ENCODE measurements at regions not wholly inside any gene's neighbourhood (a gene's known extent, or its start where the extent isn't known, plus 50 kb on each side); places are given as distances from the start of the nearest gene placed in this dataset.

GRCh38 chr20:40891351-40891750 is 137.3 kb upstream of the TOP1 start:
- no peak overlapping the region for H3K4me3 Mint-ChIP-seq
- no peaks in the 10 kb centered on the region for H3K36me3 ChIP-seq (ENCODE audit: control insufficient read depth, insufficient read depth, low read length)
- no peaks in the 10 kb centered on the region for H3K4me1 Mint-ChIP-seq
- ATAC-seq (ENCODE audit: low read depth in 2 of 2) (no peak), DNase-seq (no peak)
- no peaks in the 10 kb centered on the region for H3K9me3 ChIP-seq (ENCODE audit: control insufficient read depth in 2 of 2, low read length in 2 of 2)
- no peaks in the 10 kb centered on the region for H3K9me3 Mint-ChIP-seq
- no peak overlapping the region for H3K27ac ChIP-seq (ENCODE audit: insufficient read depth, low read length, poor library complexity, severe bottlenecking)
- no peak overlapping the region for H3K4me3 ChIP-seq (ENCODE audit: low read depth, low read length)
- peaks cover 13% of the 10 kb centered on the region for H3K27me3 Mint-ChIP-seq
- no peaks in the 10 kb centered on the region for H3K36me3 Mint-ChIP-seq
- no peaks in the 10 kb centered on the region for H3K4me1 ChIP-seq (ENCODE audit: control insufficient read depth, insufficient read depth, low read length, poor library complexity, severe bottlenecking)
- no peak overlapping the region for H3K27ac Mint-ChIP-seq
- peaks cover 10% of the 10 kb centered on the region for H3K27me3 ChIP-seq (ENCODE audit: control insufficient read depth, insufficient read depth, low read length)

DNA sequence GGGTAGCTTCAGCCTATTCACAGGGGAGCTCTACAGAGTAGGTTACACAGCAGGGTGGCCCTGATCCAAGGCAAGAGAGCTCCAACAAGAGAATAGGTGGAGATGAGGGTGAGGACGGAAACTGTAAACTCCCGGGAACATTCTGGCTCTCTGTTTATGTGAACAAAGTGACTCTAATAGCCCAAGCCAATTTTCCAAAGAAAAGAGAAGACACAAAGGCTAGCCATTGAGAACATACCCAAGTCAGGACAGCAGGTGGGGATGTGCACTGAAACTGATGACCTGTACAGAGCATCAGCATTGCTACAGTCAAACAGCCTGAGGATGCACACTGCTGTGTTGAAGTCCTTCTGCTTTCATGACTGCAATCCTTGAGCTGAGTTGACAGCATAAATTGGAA is 136.0 kb upstream of the TOP1 start:
- peaks cover 17% of the 10 kb centered on the region for H3K27me3 Mint-ChIP-seq
- Histone ChIP-seq H3K27ac (ENCODE audit: insufficient read depth, low read length, poor library complexity, severe bottlenecking) (no peak overlapping the region), H3K9me3 (ENCODE audit: control insufficient read depth in 2 of 2, low read length in 2 of 2) (no peaks in the 10 kb centered on the region), H3K4me1 (ENCODE audit: control insufficient read depth, insufficient read depth, low read length, poor library complexity, severe bottlenecking) (no peaks in the 10 kb centered on the region), H3K36me3 (ENCODE audit: control insufficient read depth, insufficient read depth, low read length) (no peaks in the 10 kb centered on the region), H3K4me3 (ENCODE audit: low read depth, low read length) (no peak overlapping the region), H3K27me3 (ENCODE audit: control insufficient read depth, insufficient read depth, low read length) (peaks cover 10% of the 10 kb centered on the region)
- DNase-seq, result no peak
- H3K4me1 Mint-ChIP-seq, result no peaks in the 10 kb centered on the region
- H3K9me3 Mint-ChIP-seq, result no peaks in the 10 kb centered on the region
- no peak overlapping the region for H3K4me3 Mint-ChIP-seq
- H3K27ac Mint-ChIP-seq, result no peak overlapping the region
- no peaks in the 10 kb centered on the region for H3K36me3 Mint-ChIP-seq
- ATAC-seq (ENCODE audit: low read depth in 2 of 2), result no peak

GRCh38 chr20:40893610-40894236 is 134.9 kb upstream of the TOP1 start:
- no peaks in the 10 kb centered on the region for H3K4me1 Mint-ChIP-seq
- H3K36me3 Mint-ChIP-seq, result no peaks in the 10 kb centered on the region
- no peak for DNase-seq
- no peak overlapping the region for H3K27ac Mint-ChIP-seq
- no peaks in the 10 kb centered on the region for H3K9me3 Mint-ChIP-seq
- no peak for ATAC-seq (ENCODE audit: low read depth in 2 of 2)
- Histone ChIP-seq H3K4me1 (ENCODE audit: control insufficient read depth, insufficient read depth, low read length, poor library complexity, severe bottlenecking) (no peaks in the 10 kb centered on the region), H3K4me3 (ENCODE audit: low read depth, low read length) (no peak overlapping the region), H3K36me3 (ENCODE audit: control insufficient read depth, insufficient read depth, low read length) (no peaks in the 10 kb centered on the region), H3K27ac (ENCODE audit: insufficient read depth, low read length, poor library complexity, severe bottlenecking) (no peak overlapping the region), H3K9me3 (ENCODE audit: control insufficient read depth in 2 of 2, low read length in 2 of 2) (no peaks in the 10 kb centered on the region), H3K27me3 (ENCODE audit: control insufficient read depth, insufficient read depth, low read length) (peaks cover 10% of the 10 kb centered on the region)
- peaks cover 21% of the 10 kb centered on the region for H3K27me3 Mint-ChIP-seq
- no peak overlapping the region for H3K4me3 Mint-ChIP-seq

DNA sequence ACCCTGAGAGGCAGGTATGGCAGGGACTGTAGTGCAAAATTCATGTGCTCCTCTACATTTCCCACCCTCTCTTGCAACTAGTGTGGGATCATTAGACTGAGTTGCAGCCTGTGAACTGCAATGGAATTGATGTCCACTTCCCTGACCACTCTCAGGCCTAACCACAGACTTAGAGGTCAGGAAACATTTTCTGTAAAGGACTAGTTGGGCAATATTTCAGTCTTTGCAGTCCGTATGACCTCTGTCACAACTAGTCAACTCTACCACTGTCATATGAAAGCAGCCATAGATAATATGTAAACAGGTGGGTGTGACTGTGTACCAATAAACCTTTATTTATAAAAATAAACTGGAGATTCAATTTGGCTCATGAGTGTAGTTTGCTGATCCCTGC is 134.4 kb upstream of the TOP1 start:
- H3K36me3 ChIP-seq (ENCODE audit: control insufficient read depth, insufficient read depth, low read length), result no peaks in the 10 kb centered on the region
- Mint-ChIP-seq H3K4me3 (no peak overlapping the region), H3K4me1 (no peaks in the 10 kb centered on the region), H3K9me3 (no peaks in the 10 kb centered on the region), H3K27me3 (peaks cover 25% of the 10 kb centered on the region), H3K36me3 (no peaks in the 10 kb centered on the region), H3K27ac (no peak overlapping the region)
- H3K27ac ChIP-seq (ENCODE audit: insufficient read depth, low read length, poor library complexity, severe bottlenecking), result no peak overlapping the region
- H3K4me1 ChIP-seq (ENCODE audit: control insufficient read depth, insufficient read depth, low read length, poor library complexity, severe bottlenecking), result no peaks in the 10 kb centered on the region
- no peak overlapping the region for H3K4me3 ChIP-seq (ENCODE audit: low read depth, low read length)
- no peak for ATAC-seq (ENCODE audit: low read depth in 2 of 2)
- H3K27me3 ChIP-seq (ENCODE audit: control insufficient read depth, insufficient read depth, low read length), result peaks cover 10% of the 10 kb centered on the region
- no peaks in the 10 kb centered on the region for H3K9me3 ChIP-seq (ENCODE audit: control insufficient read depth in 2 of 2, low read length in 2 of 2)
- DNase-seq, result no peak

- no peaks in the 10 kb centered on the region for H3K9me3 ChIP-seq (ENCODE audit: control insufficient read depth in 2 of 2, low read length in 2 of 2)
- H3K27ac ChIP-seq (ENCODE audit: insufficient read depth, low read length, poor library complexity, severe bottlenecking), result no peak overlapping the region
- no peaks in the 10 kb centered on the region for H3K36me3 ChIP-seq (ENCODE audit: control insufficient read depth, insufficient read depth, low read length)
- H3K27me3 ChIP-seq (ENCODE audit: control insufficient read depth, insufficient read depth, low read length), result peaks cover 12% of the 10 kb centered on the region
- no peaks in the 10 kb centered on the region for H3K4me1 ChIP-seq (ENCODE audit: control insufficient read depth, insufficient read depth, low read length, poor library complexity, severe bottlenecking)
- H3K4me3 ChIP-seq (ENCODE audit: low read depth, low read length), result no peak overlapping the region
- DNase-seq, result no peak
- no peak for ATAC-seq (ENCODE audit: low read depth in 2 of 2)
- Mint-ChIP-seq H3K27me3 (peaks cover 25% of the 10 kb centered on the region), H3K9me3 (no peaks in the 10 kb centered on the region), H3K27ac (no peak overlapping the region), H3K4me1 (no peaks in the 10 kb centered on the region), H3K4me3 (no peak overlapping the region), H3K36me3 (no peaks in the 10 kb centered on the region)
Measured at GRCh38 chr20:40895182-40895581, 133.4 kb upstream of the TOP1 start.

GRCh38 chr20:40896814-40897700 is 131.6 kb upstream of the TOP1 start:
- Histone ChIP-seq H3K27me3 (ENCODE audit: control insufficient read depth, insufficient read depth, low read length) (peaks cover 7% of the 10 kb centered on the region), H3K9me3 (ENCODE audit: control insufficient read depth in 2 of 2, low read length in 2 of 2) (no peaks in the 10 kb centered on the region), H3K4me3 (ENCODE audit: low read depth, low read length) (no peak overlapping the region), H3K27ac (ENCODE audit: insufficient read depth, low read length, poor library complexity, severe bottlenecking) (no peak overlapping the region), H3K36me3 (ENCODE audit: control insufficient read depth, insufficient read depth, low read length) (no peaks in the 10 kb centered on the region), H3K4me1 (ENCODE audit: control insufficient read depth, insufficient read depth, low read length, poor library complexity, severe bottlenecking) (no peaks in the 10 kb centered on the region)
- H3K27me3 Mint-ChIP-seq, result peaks cover 26% of the 10 kb centered on the region
- H3K4me1 Mint-ChIP-seq, result no peaks in the 10 kb centered on the region
- no peak overlapping the region for H3K27ac Mint-ChIP-seq
- no peak overlapping the region for H3K4me3 Mint-ChIP-seq
- no peak for DNase-seq
- no peak for ATAC-seq (ENCODE audit: low read depth in 2 of 2)
- no peaks in the 10 kb centered on the region for H3K9me3 Mint-ChIP-seq
- no peaks in the 10 kb centered on the region for H3K36me3 Mint-ChIP-seq

- H3K36me3 Mint-ChIP-seq, result no peaks in the 10 kb centered on the region
- Histone ChIP-seq H3K27ac (ENCODE audit: insufficient read depth, low read length, poor library complexity, severe bottlenecking) (no peak overlapping the region), H3K4me3 (ENCODE audit: low read depth, low read length) (no peak overlapping the region), H3K4me1 (ENCODE audit: control insufficient read depth, insufficient read depth, low read length, poor library complexity, severe bottlenecking) (no peaks in the 10 kb centered on the region), H3K9me3 (ENCODE audit: control insufficient read depth in 2 of 2, low read length in 2 of 2) (no peaks in the 10 kb centered on the region), H3K27me3 (ENCODE audit: control insufficient read depth, insufficient read depth, low read length) (peaks cover 3% of the 10 kb centered on the region), H3K36me3 (ENCODE audit: control insufficient read depth, insufficient read depth, low read length) (no peaks in the 10 kb centered on the region)
- H3K9me3 Mint-ChIP-seq, result peaks cover 0 to 3% (median 0%) of the 10 kb centered on the region in 7 donors
- no peak for ATAC-seq (ENCODE audit: low read depth in 2 of 2)
- DNase-seq, result no peak
- no peak overlapping the region for H3K27ac Mint-ChIP-seq
- no peak overlapping the region for H3K4me3 Mint-ChIP-seq
- H3K27me3 Mint-ChIP-seq, result peaks cover 29% of the 10 kb centered on the region
- no peaks in the 10 kb centered on the region for H3K4me1 Mint-ChIP-seq
Measured at GRCh38 chr20:40899344-40899743, 129.3 kb upstream of the TOP1 start.

Measured in CD4-positive, CD25-positive, alpha-beta regulatory T cell (primary cell).